ENCODE measurements at regions not wholly inside any gene's neighbourhood (a gene's known extent, or its start where the extent isn't known, plus 50 kb on each side); places are given as distances from the start of the nearest gene placed in this dataset.
"Not testable (repeated sequence)": the region's sequence is repeated elsewhere in the genome, so short reads cannot be mapped to it uniquely, and the experiment has no call there.

DNA sequence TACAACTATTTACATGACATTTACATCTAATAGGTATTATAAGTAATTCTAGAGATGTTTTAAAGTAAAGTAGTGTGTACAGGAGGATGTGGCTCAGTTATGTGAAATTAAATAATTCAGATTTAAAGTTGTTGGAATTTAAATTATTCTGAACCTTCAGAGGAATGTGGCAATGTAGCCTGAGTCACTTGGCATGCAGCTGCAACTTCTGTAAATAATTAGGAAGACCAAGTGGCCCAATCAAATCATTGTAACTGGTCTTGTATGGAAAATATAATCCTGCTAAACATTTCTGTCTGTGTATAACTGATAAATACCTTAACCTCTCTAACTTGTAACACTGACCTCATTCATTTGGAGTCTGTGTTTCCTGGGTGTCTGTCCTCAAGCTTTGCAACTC, 828.9 kb downstream of the GLUD2 start:
- Histone ChIP-seq H3K4me1 (ENCODE audit: control insufficient read depth, insufficient read depth, low read length) (no peaks in the 10 kb centered on the region), H3K9me3 (ENCODE audit: control insufficient read depth, insufficient read depth, low read depth, low read length) (no peaks in the 10 kb centered on the region), H3K27me3 (ENCODE audit: control insufficient read depth, insufficient read depth, low read length) (no peaks in the 10 kb centered on the region), H3K36me3 (ENCODE audit: control insufficient read depth, insufficient read depth, low read length) (no peaks in the 10 kb centered on the region), H3K4me3 (ENCODE audit: low read depth in 2 of 2, low read length in 2 of 2) (no peak overlapping the region), H3K27ac (ENCODE audit: low read length) (no peak overlapping the region)
- POLR2A ChIA-PET = no interaction called here
- BruUV-seq (replicated peaks) = no TSS peak
- intact Hi-C loops (cut with micrococcal nuclease; ENCODE audit: unreplicated experiment) = no loop called here
- TF ChIP-seq TCF7L2 (IDR thresholded peaks at IDR 0.05; ENCODE audit: low read depth, low read length) (no peak), CTCF (IDR thresholded peaks at IDR 0.05) (no peak)
- TF ChIP-seq, protein P1, sequence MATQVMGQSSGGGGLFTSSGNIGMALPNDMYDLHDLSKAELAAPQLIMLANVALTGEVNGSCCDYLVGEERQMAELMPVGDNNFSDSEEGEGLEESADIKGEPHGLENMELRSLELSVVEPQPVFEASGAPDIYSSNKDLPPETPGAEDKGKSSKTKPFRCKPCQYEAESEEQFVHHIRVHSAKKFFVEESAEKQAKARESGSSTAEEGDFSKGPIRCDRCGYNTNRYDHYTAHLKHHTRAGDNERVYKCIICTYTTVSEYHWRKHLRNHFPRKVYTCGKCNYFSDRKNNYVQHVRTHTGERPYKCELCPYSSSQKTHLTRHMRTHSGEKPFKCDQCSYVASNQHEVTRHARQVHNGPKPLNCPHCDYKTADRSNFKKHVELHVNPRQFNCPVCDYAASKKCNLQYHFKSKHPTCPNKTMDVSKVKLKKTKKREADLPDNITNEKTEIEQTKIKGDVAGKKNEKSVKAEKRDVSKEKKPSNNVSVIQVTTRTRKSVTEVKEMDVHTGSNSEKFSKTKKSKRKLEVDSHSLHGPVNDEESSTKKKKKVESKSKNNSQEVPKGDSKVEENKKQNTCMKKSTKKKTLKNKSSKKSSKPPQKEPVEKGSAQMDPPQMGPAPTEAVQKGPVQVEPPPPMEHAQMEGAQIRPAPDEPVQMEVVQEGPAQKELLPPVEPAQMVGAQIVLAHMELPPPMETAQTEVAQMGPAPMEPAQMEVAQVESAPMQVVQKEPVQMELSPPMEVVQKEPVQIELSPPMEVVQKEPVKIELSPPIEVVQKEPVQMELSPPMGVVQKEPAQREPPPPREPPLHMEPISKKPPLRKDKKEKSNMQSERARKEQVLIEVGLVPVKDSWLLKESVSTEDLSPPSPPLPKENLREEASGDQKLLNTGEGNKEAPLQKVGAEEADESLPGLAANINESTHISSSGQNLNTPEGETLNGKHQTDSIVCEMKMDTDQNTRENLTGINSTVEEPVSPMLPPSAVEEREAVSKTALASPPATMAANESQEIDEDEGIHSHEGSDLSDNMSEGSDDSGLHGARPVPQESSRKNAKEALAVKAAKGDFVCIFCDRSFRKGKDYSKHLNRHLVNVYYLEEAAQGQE (IDR thresholded peaks at IDR 0.05; ENCODE audit: insufficient read depth in 1 of 2, low read depth in 2 of 2, low read length in 1 of 2) = no peak
- in situ Hi-C loops (cut with HindIII; ENCODE audit: low pct_unique_long_range_greater_than_20kb, low sequenced_read_pairs) = no loop called here
- no peak for DNase-seq (ENCODE audit: low read depth, low spot score)
- CTCF ChIA-PET = no interaction called here
- no peak for ATAC-seq

DNA sequence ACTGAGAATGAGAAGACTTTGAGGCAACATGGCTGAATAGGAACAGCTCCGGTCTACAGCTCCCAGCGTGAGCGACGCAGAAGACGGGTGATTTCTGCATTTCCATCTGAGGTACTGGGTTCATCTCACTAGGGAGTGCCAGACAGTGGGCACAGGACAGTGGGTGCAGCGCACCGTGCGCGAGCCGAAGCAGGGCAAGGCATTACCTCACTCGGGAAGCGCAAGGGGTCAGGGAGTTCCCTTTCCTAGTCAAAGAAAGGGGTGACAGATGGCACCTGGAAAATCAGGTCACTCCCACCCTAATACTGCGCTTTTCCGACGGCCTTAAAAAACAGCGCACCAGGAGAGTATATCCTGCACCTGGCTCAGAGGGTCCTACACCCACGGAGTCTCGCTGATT, 829.9 kb downstream of the GLUD2 start:
- DNase-seq (ENCODE audit: low read depth, low spot score); H3K4me3 ChIP-seq (ENCODE audit: low read depth in 2 of 2, low read length in 2 of 2); ATAC-seq; in situ Hi-C loops (cut with HindIII; ENCODE audit: low pct_unique_long_range_greater_than_20kb, low sequenced_read_pairs); POLR2A ChIA-PET; CTCF ChIA-PET; H3K9me3 ChIP-seq (ENCODE audit: control insufficient read depth, insufficient read depth, low read depth, low read length); BruUV-seq (replicated peaks); H3K36me3 ChIP-seq (ENCODE audit: control insufficient read depth, insufficient read depth, low read length); H3K4me1 ChIP-seq (ENCODE audit: control insufficient read depth, insufficient read depth, low read length); H3K27me3 ChIP-seq (ENCODE audit: control insufficient read depth, insufficient read depth, low read length); intact Hi-C loops (cut with micrococcal nuclease; ENCODE audit: unreplicated experiment); H3K27ac ChIP-seq (ENCODE audit: low read length): not testable (repeated sequence)

DNA sequence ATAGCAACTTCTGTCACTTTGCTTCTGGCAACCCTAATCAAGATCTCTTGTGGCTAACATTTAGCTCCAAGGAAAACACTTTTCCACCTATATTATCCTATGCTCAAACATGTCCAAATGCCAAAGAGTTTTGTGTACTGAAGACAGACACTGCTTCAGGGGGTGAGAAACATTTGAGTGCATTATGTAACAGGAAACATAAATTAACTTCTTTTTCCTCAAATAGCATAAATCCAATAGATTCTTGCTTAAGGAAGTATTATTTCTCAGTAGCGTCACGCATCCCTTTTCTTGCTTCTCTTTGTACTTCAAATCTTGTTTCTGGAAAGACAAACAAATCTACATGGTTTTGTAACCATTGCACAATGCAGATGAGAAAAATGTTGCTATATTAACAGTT, 839.1 kb downstream of the GLUD2 start:
- intact Hi-C loops (cut with micrococcal nuclease; ENCODE audit: unreplicated experiment) = no loop called here

More for the DNA sequence above, 839.1 kb downstream of the GLUD2 start:
- no peak for TF ChIP-seq SIN3A (IDR thresholded peaks at IDR 0.05; ENCODE audit: borderline replicate concordance, insufficient read depth, low read depth, low read length)
- TF ChIP-seq, protein P1 (IDR thresholded peaks at IDR 0.05; ENCODE audit: insufficient read depth in 1 of 2, low read depth in 2 of 2, low read length in 1 of 2) = no peak
- TF ChIP-seq CTCF (IDR thresholded peaks at IDR 0.05) = no peak
- no peak for TF ChIP-seq POLR2AphosphoS5 (IDR thresholded peaks at IDR 0.05; ENCODE audit: low read depth, low read length)
- TF ChIP-seq TCF7L2 (IDR thresholded peaks at IDR 0.05; ENCODE audit: low read depth, low read length) = no peak
- in situ Hi-C loops (cut with HindIII; ENCODE audit: low pct_unique_long_range_greater_than_20kb, low sequenced_read_pairs) = no loop called here
- no peak overlapping the region for H3K4me3 ChIP-seq (ENCODE audit: low read depth in 2 of 2, low read length in 2 of 2)
- H3K36me3 ChIP-seq (ENCODE audit: control insufficient read depth, insufficient read depth, low read length) = no peaks in the 10 kb centered on the region
- BruUV-seq (replicated peaks) = no TSS peak
- ChIA-PET POLR2A (no interaction called here), CTCF (interaction anchor here (0.6 kb wide), 1 partner anchor 658 kb away, joined by 4 read pairs; no protein-coding TSS in a partner anchor)
- no peak for DNase-seq (ENCODE audit: low read depth, low spot score)
- H3K4me1 ChIP-seq (ENCODE audit: control insufficient read depth, insufficient read depth, low read length) = no peaks in the 10 kb centered on the region
- no peaks in the 10 kb centered on the region for H3K9me3 ChIP-seq (ENCODE audit: control insufficient read depth, insufficient read depth, low read depth, low read length)
- no peaks in the 10 kb centered on the region for H3K27me3 ChIP-seq (ENCODE audit: control insufficient read depth, insufficient read depth, low read length)
- H3K27ac ChIP-seq (ENCODE audit: low read length) = no peak overlapping the region
- no peak for ATAC-seq

All from Panc1 (cell line).